ENCODE measurements at regions not wholly inside any gene's neighbourhood (a gene's known extent, or its start where the extent isn't known, plus 50 kb on each side); places are given as distances from the start of the nearest gene placed in this dataset.

DNA sequence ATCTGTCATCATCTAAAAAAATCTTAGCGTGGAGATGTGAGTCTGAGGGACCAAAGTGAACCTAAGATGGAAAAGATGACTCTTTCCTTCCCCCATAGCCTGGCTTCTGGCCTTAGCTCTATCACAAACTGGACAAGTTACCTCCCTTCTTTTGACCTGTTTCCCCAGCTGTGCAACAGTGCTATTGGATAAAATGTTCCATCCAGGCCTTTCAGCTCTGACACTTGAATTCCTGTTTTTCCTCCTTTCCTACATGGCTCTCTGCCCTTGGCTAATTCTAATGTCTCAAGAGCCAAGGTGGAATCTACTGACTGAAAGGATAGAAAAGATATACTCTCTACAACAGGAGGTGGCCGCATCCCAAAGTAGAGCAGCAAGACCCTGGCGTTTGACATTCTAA lies 84.5 kb upstream of the ARHGEF9 start:
- no peak for DNase-seq

GRCh38 chrX:63855896-63856295 lies 70.9 kb upstream of the ARHGEF9 start:
- peak; percentile 66 for DNase-seq

GRCh38 chrX:63835361-63835760 lies 50.3 kb upstream of the ARHGEF9 start:
- peak; percentile 11 for DNase-seq
